Smooth muscle cell (in vitro differentiated cells): ENCODE measurements at regions not wholly inside any gene's neighbourhood (a gene's known extent, or its start where the extent isn't known, plus 50 kb on each side); places are given as distances from the start of the nearest gene placed in this dataset.
A peak's percentile ranks its signal among the peaks of the same experiment; 100 is the strongest.

Experiments
- DNase-seq: peaks from one replicate; lab custom pipeline; 2025; ENCODE audit not compliant: unreplicated experiment; lab: John Stamatoyannopoulos, UW
- H2AFZ ChIP-seq: fragments of 200-600 bp; sonication (generic); 2 replicates; pipeline ENCODE4 v1.6.0; 2016; ENCODE audit warnings: antibody characterized with exemption, low read depth, mild to moderate bottlenecking
- H3F3A ChIP-seq: fragments of 200-600 bp; sonication (generic); 2 replicates; pipeline ENCODE4 v1.6.0; 2017; ENCODE audit warnings: antibody characterized with exemption, low read depth
- H3K27ac ChIP-seq: fragments of 200-600 bp; sonication (generic); 2 replicates; pipeline ENCODE4 v1.5.1; 2016; ENCODE audit warnings: low read depth, mild to moderate bottlenecking
- H3K27me3 ChIP-seq: fragments of 200-600 bp; sonication (generic); 2 replicates; pipeline ENCODE4 v1.6.1; 2016; ENCODE audit warnings: low read depth, mild to moderate bottlenecking
- H3K36me3 ChIP-seq: fragments of 200-600 bp; sonication (generic); 2 replicates; pipeline ENCODE4 v1.5.1; 2016; ENCODE audit warnings: low read depth
- H3K4me1 ChIP-seq: fragments of 200-600 bp; sonication (generic); 2 replicates; pipeline ENCODE4 v1.5.1; 2016; ENCODE audit warnings: low read depth
- H3K4me2 ChIP-seq: fragments of 200-600 bp; sonication (generic); 2 replicates; pipeline ENCODE4 v1.6.0; 2016; ENCODE audit warnings: mild to moderate bottlenecking
- H3K4me3 ChIP-seq: fragments of 200-600 bp; sonication (generic); 2 replicates; pipeline ENCODE4 v1.5.1; 2016; ENCODE audit warnings: mild to moderate bottlenecking
- H3K79me2 ChIP-seq: fragments of 200-600 bp; sonication (generic); 2 replicates; pipeline ENCODE4 v1.6.0; 2016; ENCODE audit warnings: low read depth, mild to moderate bottlenecking
- H3K9ac ChIP-seq: fragments of 200-600 bp; sonication (generic); 2 replicates; pipeline ENCODE4 v1.6.0; 2016; ENCODE audit warnings: low read depth
- H3K9me3 ChIP-seq: fragments of 200-600 bp; sonication (generic); replicated peaks from 2 replicates; pipeline ENCODE4 v1.5.1; 2016; ENCODE audit warnings: low read depth
- H4K20me1 ChIP-seq: fragments of 200-600 bp; sonication (generic); 2 replicates; pipeline ENCODE4 v1.6.0; 2016; ENCODE audit warnings: low read depth
- WGBS: methylation state at CpG from one replicate; pipeline ENCODE4 v1.1.7; 2016; ENCODE audit warnings: low lambda C conversion rate; 5-methylcytosine and 5-hydroxymethylcytosine counted together
- TF ChIP-seq, protein P1 (sequence below): fragments of 200-600 bp; sonication (generic); IDR thresholded peaks from 2 replicates; pipeline ENCODE4 v1.5.1; 2017; ENCODE audit warnings: borderline replicate concordance, mild to moderate bottlenecking, antibody characterized with exemption; ENCODE audit not compliant: insufficient read depth, poor library complexity, severe bottlenecking

DNA sequence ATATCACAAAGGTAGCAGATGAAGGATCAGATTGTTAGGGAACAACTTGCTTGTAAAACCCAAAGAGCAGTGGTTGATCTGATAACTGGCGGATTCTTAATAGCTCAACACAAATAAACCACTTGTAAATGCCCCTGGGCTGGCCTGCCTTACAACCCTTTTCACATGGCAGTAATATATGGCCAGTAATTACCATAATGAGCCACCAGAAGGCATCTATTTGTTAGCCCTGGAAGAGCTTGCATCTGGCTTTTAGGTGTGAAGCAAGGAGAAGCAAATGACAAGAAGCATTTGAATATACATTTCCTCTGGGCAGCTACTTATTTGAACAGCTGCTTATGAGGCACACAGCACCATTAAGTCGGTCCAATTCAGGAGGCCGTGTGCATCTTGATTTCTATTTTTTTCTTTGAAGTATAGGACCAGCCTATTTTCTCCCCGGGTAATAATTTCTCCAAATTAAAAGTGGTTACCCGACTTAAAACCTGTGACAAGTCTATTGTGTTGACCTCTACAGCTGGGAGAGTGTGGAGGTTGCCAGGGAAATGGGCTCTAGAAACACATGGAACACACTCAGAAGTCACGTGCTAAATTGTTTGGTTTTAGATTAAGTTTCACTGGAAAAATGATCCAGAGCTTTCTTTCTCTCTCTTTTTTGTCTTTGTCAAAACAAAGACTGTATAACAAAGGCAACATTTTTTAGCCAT, 113.4 kb downstream of the SEM1 start:
- H2AFZ ChIP-seq: no peak overlapping the region
- H3F3A ChIP-seq: no peaks in the 10 kb centered on the region
- H3K79me2 ChIP-seq: no peaks in the 10 kb centered on the region
- H3K9ac ChIP-seq: no peak overlapping the region
- H3K27ac ChIP-seq: no peak overlapping the region
- no peak overlapping the region for H3K4me3 ChIP-seq
- H4K20me1 ChIP-seq: no peaks in the 10 kb centered on the region
- H3K27me3 ChIP-seq: peaks cover 100% of the 10 kb centered on the region
- H3K36me3 ChIP-seq: no peaks in the 10 kb centered on the region
- DNase-seq: no peak
- H3K4me1 ChIP-seq: peaks cover 42% of the 10 kb centered on the region
- TF ChIP-seq, protein P1, sequence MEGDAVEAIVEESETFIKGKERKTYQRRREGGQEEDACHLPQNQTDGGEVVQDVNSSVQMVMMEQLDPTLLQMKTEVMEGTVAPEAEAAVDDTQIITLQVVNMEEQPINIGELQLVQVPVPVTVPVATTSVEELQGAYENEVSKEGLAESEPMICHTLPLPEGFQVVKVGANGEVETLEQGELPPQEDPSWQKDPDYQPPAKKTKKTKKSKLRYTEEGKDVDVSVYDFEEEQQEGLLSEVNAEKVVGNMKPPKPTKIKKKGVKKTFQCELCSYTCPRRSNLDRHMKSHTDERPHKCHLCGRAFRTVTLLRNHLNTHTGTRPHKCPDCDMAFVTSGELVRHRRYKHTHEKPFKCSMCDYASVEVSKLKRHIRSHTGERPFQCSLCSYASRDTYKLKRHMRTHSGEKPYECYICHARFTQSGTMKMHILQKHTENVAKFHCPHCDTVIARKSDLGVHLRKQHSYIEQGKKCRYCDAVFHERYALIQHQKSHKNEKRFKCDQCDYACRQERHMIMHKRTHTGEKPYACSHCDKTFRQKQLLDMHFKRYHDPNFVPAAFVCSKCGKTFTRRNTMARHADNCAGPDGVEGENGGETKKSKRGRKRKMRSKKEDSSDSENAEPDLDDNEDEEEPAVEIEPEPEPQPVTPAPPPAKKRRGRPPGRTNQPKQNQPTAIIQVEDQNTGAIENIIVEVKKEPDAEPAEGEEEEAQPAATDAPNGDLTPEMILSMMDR: peak; percentile 30
- H3K9me3 ChIP-seq: no peaks in the 10 kb centered on the region
- WGBS: 29% methylated on average over 6 of the region's 6 CpGs
- H3K4me2 ChIP-seq: no peak overlapping the region

DNA sequence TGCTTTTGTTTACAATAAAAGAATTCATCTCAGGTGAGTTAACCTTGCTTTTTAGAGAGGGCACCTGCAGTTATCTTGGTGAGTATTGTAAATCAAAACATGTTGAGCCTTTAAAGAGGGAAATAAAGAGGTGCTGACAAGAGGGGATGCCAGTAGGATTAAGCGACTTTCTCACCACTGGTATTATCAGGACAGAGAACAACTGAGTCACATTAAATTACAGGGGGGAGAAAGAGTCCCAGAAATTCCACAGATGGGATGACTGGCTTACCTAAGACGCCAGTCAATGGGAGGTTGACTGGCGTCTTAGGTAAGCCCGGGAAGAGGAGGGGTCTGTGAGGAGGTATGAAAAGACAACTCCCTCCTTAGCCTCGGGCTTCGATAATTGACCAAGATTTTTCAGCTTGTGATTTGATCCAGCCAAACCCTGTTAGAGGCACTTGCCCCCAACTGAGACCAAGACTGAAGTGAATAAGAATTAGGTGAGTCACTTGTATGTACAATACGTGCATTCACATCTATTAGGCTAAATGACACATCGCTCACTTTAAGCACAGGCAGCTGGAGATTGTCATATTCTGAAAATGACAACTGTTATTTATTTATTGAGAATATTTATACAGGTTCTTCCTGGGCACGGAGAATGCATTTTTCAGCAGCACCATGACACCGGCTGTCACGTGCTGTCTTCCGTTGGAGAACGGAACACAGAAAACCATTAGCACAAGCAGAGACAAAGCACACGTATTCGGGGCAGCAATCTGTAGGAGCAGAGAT, 117.6 kb downstream of the SEM1 start:
- Histone ChIP-seq H3F3A (no peaks in the 10 kb centered on the region), H3K27ac (no peak overlapping the region), H3K4me3 (no peak overlapping the region), H4K20me1 (no peaks in the 10 kb centered on the region), H3K9me3 (no peaks in the 10 kb centered on the region), H2AFZ (no peak overlapping the region), H3K36me3 (no peaks in the 10 kb centered on the region), H3K9ac (no peak overlapping the region), H3K4me2 (peak overlapping the region; percentile 7), H3K4me1 (peaks cover 20% of the 10 kb centered on the region), H3K79me2 (no peaks in the 10 kb centered on the region), H3K27me3 (peaks cover 83% of the 10 kb centered on the region)
- DNase-seq: no peak
- WGBS: 20% methylated on average over 15 of the region's 15 CpGs
- TF ChIP-seq, protein P1: no peak

DNA sequence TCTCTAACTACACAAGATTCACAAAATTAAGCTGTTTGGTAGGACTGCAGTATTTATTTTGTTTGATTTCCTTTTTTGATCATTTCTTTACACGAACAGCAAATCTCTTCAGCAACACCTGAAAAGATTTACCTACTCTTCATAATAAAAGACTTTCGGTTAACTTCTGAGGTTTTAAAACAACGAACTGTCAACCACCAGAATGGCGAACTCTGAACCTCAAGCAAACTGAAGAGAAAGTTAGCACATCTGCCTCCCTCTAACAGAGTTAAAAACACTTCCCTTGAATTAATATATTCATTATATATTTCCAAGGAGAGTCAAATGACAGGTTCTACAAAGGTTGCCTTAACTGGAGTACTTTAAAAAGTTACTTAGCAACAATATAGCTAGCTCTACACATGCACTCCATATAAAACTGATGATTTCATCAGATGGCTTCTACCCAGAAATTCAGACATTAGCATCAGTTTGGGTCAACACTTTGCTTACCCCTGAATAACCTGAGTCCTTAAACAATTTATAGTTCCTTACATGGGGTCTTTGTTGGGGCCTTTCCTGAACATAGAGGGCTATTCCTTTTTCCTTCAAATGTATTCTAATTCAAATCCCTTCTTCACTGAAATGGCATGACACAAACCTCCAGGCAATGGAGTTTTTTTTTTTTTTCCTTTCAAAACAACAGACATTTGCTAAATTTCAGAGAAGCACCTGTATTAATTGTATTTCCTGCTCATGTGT, 118.3 kb downstream of the SEM1 start:
- H4K20me1 ChIP-seq: no peaks in the 10 kb centered on the region
- H3K4me3 ChIP-seq: no peak overlapping the region
- no peak overlapping the region for H3K27ac ChIP-seq
- no peak overlapping the region for H3K9ac ChIP-seq
- peaks cover 20% of the 10 kb centered on the region for H3K4me1 ChIP-seq
- no peak for DNase-seq
- H2AFZ ChIP-seq: no peak overlapping the region
- no peaks in the 10 kb centered on the region for H3K79me2 ChIP-seq
- H3F3A ChIP-seq: no peaks in the 10 kb centered on the region
- WGBS: 23% methylated on average over 4 of the region's 4 CpGs
- H3K9me3 ChIP-seq: no peaks in the 10 kb centered on the region
- H3K36me3 ChIP-seq: no peaks in the 10 kb centered on the region
- no peak overlapping the region for H3K4me2 ChIP-seq
- TF ChIP-seq, protein P1: no peak
- H3K27me3 ChIP-seq: peaks cover 76% of the 10 kb centered on the region
